OCI-LY1 (cell line): ENCODE measurements at regions not wholly inside any gene's neighbourhood (a gene's known extent, or its start where the extent isn't known, plus 50 kb on each side); places are given as distances from the start of the nearest gene placed in this dataset.

Experiments used
- EZH2 ChIP-seq: fragments of 200-600 bp; sonication (generic), shearing (Covaris generic); IDR thresholded peaks from 2 replicates; pipeline ENCODE4 v1.8.0; 2017; ENCODE audit warnings: borderline replicate concordance, mixed run types, mild to moderate bottlenecking, antibody characterized with exemption, low read length, moderate library complexity, mixed read lengths
- TF ChIP-seq, protein P1 (sequence below): fragments of 200-600 bp; sonication (generic), shearing (Covaris generic); IDR thresholded peaks from 2 replicates; pipeline ENCODE4 v1.5.1; 2017; ENCODE audit warnings: mild to moderate bottlenecking, antibody characterized with exemption, low read length, moderate library complexity, mixed read lengths

DNA sequence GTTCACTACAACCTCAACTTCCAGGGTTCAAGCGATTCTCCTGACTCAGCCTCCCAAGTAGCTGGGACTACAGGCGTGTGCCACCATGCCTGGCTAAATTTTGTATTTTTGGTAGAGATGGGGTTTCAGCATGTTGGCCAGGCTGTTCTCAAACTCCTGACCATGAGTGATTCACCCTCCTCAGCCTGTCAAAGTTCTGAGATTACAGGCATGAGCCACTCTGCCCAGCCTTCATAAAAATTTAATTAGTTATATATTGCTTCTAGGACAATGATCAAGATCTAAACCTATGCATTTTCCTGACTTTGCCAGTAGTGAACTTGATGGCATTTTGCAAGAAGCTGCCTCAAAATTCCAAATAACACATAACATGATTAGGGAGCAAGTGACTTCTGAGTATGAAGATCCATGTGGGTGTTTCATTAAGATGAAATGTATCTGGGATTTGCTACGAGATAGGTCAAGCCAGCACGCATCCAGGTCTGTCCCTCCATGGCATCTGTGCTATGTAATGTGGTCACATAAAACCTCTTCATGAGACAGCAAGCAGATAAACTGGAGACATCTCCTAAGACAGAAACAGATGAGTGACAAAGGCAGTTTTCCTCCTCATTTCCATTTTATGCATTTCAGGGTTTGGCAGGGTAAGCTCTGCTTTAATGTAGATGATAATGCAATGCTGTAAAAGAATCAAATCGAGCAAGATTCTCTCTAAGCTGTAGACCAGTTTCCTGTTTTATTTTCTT lies 319.4 kb upstream of the ATP2B1 start:
- TF ChIP-seq, protein P1, sequence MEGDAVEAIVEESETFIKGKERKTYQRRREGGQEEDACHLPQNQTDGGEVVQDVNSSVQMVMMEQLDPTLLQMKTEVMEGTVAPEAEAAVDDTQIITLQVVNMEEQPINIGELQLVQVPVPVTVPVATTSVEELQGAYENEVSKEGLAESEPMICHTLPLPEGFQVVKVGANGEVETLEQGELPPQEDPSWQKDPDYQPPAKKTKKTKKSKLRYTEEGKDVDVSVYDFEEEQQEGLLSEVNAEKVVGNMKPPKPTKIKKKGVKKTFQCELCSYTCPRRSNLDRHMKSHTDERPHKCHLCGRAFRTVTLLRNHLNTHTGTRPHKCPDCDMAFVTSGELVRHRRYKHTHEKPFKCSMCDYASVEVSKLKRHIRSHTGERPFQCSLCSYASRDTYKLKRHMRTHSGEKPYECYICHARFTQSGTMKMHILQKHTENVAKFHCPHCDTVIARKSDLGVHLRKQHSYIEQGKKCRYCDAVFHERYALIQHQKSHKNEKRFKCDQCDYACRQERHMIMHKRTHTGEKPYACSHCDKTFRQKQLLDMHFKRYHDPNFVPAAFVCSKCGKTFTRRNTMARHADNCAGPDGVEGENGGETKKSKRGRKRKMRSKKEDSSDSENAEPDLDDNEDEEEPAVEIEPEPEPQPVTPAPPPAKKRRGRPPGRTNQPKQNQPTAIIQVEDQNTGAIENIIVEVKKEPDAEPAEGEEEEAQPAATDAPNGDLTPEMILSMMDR = no peak
- no peak for TF ChIP-seq EZH2
